ENCODE measurements at regions not wholly inside any gene's neighbourhood (a gene's known extent, or its start where the extent isn't known, plus 50 kb on each side); places are given as distances from the start of the nearest gene placed in this dataset.

DNA sequence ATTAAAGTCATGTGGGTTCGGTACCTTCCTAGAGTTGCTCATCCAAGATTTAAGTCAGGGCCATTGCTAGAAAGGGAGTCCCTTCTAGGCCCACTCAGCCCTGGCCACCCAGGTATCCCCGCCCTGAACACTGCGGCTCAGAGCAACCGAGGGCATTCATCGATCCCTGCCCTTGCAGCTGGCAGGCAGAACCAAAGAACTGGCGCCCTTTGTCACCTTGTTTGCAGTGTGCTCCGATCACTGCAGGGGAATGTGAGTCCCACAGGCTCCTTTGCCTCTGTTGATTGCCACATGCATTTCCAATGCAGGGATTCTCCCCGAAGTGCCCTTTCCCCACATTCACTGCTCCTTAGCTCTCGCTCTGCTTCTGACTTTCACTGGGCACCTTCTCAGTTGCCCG, 108.5 kb downstream of the CMPK2 start:
- H3K4me3 ChIP-seq = no peak overlapping the region
- no peak overlapping the region for H3K27ac ChIP-seq

- Histone ChIP-seq H3K4me3 (no peak overlapping the region), H3K27ac (no peak overlapping the region)
Measured at GRCh38 chr2:6759689-6760088, 106.0 kb downstream of the CMPK2 start.

DNA sequence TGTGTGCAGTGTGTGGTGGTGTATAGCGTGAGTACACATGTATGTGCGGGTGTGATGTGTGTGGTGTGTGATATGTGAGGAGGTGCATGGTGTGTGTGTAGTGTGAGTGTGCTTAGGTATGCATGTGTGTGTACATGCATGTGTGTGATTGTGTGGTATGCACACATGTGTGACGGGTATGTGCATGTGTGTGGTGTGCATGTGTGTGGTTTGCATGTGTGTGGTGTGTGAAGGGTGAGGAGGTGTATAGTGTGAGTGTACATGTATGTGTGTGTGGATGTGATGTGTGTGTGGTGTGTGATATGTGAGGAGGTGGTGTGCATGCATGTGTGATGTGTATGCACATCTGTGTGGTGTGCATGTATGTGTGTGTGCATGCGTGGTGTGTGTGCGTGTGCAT, 105.6 kb downstream of the CMPK2 start:
- H3K4me3 ChIP-seq = no peak overlapping the region
- no peak overlapping the region for H3K27ac ChIP-seq

DNA sequence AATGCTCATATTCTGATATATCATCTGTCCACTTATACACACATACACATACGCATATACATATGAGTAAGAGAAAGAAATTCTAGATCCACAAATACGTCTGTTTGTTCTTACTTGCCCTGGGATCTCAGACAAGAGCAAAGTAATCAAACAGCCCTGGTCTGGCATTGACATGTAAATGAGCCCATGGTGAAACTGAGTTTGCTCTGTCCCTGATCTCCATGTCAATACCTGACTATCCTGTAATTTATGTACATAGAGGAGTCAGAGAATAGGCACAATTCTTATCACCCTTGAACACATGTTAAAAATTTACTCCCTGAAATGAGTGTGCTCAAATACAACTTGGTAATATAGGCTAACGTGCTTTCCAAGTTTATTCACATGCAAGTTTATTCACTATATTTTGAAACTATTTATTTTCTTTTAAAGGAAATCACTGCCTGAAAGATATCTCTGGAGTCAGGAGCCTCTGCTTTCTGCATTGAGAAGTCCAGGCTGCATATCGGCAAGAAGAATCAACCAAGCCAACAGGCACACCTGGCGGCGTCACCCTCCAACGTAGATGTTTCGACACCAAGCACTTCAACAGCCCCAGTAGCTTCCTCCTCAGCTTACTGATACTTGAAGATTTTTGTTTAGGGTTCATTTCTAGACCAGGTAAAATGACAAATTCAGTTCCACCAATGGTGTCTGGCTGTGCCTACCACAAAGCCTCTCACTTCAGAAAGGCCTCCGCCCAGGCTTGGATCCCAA, 100.6 kb downstream of the CMPK2 start:
- Histone ChIP-seq H3K4me3 (no peak overlapping the region), H3K27ac (no peak overlapping the region)

GRCh38 chr2:6769346-6769745, 96.4 kb downstream of the CMPK2 start:
- H3K4me3 ChIP-seq = no peak overlapping the region
- H3K27ac ChIP-seq = no peak overlapping the region

DNA sequence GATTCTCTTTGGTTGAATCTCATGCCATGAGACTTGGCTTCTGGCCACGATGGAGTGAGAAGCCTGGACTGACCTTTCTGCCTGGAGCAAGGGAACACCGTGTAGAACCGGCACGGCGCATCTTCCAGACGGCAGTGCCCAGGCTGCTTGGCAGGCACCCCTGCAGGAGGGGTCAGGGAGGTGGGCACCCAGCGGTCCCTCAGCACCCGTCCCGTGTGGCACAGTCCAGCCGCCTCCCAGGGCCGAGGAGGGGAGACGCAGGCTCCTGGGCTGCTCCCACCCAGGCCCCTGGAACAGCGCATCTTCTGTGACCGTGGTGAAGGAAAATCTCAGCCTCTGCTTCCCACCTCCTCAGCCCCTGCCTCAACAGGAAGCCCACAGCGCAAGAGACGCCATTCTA, 95.7 kb downstream of the CMPK2 start:
- H3K27ac ChIP-seq = no peak overlapping the region

DNA sequence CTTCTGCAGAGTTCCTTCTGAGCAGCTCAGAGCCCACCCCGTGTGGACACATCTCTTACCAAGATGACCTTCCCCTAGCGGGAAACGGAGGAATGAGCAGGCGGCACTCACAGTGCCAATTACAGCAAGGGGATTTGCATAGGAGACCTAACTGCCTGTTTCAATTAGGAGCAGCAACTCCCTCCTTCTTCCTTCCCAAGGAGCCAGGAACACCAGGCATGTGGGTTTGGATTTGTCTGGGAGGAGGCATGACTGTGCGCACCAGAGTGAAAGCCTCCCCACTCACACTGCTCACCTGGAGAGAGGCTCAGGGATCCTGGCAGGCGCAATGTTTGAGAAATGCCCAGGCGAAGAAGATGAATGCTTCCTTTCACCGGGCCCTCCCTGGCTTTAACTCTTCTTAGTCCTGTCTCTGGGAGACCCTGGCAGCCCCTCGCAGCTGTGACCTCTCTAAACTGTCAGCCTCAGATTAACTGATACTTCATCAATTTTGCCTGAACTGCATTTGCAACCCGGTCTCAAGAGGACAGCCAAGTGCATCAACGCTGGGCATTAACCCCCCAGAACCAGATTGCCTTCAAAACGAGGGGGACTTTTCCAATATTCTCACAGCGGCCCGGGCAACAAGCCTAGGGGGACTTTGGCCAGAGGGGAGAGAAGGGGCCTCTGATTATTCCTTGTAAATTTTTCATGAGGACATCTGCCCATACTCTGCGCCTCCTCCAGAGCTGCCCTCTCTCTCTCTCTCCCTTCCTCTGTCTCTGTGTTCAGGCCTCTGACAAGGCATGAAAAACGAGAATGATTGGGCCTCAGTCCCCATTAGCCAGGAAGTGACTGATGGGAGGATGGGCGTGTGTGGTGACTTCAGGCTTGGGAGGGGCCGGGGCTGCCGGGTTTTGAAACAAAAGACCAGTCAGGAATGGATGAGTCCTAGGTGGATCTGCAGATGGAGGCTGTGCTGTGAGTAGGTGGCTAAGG, 93.8 kb downstream of the CMPK2 start:
- H3K27ac ChIP-seq = no peak overlapping the region
- H3K4me3 ChIP-seq = no peak overlapping the region

More for the DNA sequence above, 95.7 kb downstream of the CMPK2 start:
- no peak overlapping the region for H3K4me3 ChIP-seq

GRCh38 chr2:6773007-6773693, 92.6 kb downstream of the CMPK2 start:
- H3K4me3 ChIP-seq = no peak overlapping the region
- no peak overlapping the region for H3K27ac ChIP-seq

DNA sequence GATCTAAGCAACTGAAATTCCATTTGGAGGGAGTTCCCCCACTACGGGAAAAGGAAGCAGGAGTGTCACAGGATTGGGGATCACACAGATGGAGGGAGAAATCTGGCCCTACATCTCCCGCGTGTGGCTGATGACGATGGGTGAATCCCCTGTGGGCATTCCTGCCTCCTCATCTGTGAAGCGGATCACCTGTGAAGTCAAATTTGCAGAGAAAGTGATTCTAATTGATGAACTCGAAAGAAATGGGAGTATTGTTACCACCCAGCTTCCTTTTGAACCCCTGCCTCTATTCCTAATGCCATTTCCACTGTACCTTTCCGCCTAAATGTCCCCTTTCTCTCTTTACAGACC, 92.0 kb downstream of the CMPK2 start:
- Histone ChIP-seq H3K27ac (no peak overlapping the region), H3K4me3 (no peak overlapping the region)

DNA sequence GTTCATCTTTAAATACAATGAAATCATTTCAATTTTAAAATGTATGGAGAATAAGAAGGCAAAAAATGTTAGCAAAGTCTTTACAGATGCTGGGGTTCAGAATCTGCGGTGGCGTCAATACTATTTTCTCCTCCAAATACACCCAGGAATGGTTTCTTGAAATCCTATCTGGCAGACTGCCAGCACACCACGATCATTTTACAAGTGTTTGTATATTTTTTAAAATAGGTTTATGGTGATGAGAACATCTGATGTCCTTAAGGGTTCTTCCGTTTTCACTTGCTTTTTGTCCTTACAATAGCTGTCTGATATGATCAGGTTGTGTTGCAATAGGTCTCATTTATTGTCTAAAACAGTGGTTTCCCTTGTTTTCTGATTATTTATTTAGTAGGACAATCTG, 89.6 kb downstream of the CMPK2 start:
- Histone ChIP-seq H3K27ac (no peak overlapping the region), H3K4me3 (no peak overlapping the region)

DNA sequence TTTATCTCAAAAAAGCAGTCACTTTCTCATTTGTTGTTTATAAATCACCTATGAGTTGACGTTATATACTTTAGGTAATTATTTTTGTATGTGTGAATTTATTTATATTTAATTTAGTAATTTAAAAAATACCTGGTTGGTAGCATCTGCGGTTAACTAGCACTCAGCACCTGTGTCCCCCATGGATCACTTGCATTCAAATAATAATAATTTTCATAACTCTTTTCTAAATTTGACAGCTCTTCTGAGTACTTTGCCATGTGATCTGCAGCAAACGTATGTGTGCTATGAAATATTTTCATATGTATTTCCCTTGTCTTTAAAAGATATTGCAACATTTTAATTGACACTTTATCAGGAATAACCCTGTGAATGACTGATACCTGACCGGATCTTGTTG, 88.1 kb downstream of the CMPK2 start:
- no peak overlapping the region for H3K27ac ChIP-seq
- no peak overlapping the region for H3K4me3 ChIP-seq

DNA sequence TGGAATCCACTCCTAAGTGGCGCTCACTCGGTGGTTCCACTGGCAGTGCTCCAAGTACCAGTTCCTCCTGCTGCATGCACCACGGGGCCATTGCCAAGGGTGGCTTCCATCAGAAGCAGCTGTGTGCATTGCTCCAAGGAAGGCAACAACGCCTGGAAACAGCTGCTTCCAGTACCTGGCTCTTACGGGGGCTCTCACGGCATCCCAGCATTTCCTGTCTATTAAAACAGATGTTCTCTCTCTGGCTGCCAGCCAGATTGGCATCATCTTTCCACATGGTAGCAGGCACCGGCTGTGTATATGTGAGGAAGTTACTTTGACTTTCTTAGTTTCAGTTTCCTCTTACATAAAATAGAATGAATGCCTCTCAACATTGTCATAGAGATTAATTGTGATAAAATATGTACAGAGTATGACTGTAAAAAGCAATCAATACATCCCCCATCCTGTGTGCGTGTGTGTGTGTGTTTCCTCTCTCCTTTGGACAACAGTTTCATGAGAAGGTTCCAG, 84.9 kb downstream of the CMPK2 start:
- H3K27ac ChIP-seq = peak overlapping the region in 2 of 21 experiments; percentile 17 to 60
- no peak overlapping the region for H3K4me3 ChIP-seq

- Histone ChIP-seq H3K27ac (no peak overlapping the region), H3K4me3 (no peak overlapping the region)
Measured at GRCh38 chr2:6782517-6783237, 83.0 kb downstream of the CMPK2 start.

- no peak overlapping the region for H3K4me3 ChIP-seq
- H3K27ac ChIP-seq = no peak overlapping the region
Measured at GRCh38 chr2:6783238-6783614, 82.5 kb downstream of the CMPK2 start.

DNA sequence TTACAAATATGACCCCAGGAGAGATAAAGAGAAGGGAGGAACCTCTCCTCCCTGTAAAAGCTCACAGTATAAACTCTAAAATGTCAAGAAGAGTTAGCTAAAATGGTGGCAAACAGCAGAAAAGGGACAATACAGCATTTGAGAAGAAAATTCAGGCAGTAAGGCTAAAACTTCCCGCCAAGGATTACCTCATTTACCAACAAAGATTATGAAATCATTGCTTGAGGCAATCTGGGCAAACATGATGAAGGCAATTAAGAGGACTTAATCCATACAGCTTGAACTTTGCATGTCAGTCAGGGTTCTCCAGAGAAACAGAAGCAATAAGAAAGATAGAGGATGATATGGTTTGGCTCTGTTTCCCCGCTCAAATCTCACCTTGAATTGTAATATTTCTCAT, 81.4 kb downstream of the CMPK2 start:
- H3K4me3 ChIP-seq = no peak overlapping the region
- H3K27ac ChIP-seq = no peak overlapping the region

- H3K4me3 ChIP-seq = no peak overlapping the region
- no peak overlapping the region for H3K27ac ChIP-seq
Measured at GRCh38 chr2:6785493-6785892, 80.2 kb downstream of the CMPK2 start.

- no peak overlapping the region for H3K27ac ChIP-seq
- no peak overlapping the region for H3K4me3 ChIP-seq
Measured at GRCh38 chr2:6787376-6787775, 78.3 kb downstream of the CMPK2 start.

DNA sequence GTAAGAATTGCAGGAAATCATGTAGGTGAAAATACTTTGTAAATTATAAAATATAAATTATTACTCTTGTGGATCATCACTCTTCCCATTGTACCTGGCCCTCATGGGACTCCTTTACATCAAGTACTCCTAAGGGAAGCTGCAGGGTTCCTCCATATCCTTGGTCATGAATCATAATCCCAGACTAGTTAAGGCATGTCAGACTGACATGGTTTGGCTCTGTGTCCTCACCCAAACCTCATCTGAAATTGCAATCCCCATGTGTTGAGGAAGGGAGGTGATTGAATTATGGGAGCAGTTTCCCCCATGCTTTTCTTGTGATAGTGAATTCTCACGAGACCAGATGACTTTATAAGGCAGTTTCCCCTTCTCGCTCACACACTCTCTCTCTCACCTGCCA, 77.1 kb downstream of the CMPK2 start:
- H3K27ac ChIP-seq = no peak overlapping the region
- H3K4me3 ChIP-seq = no peak overlapping the region

- Histone ChIP-seq H3K4me3 (no peak overlapping the region), H3K27ac (no peak overlapping the region)
Measured at GRCh38 chr2:6789559-6790138, 76.1 kb downstream of the CMPK2 start.

All from skin epidermis (tissue), 12 donors.